GM13977 (cell line): ENCODE measurements at regions not wholly inside any gene's neighbourhood (a gene's known extent, or its start where the extent isn't known, plus 50 kb on each side); places are given as distances from the start of the nearest gene placed in this dataset.

Experiments used
- DNase-seq: peaks from one replicate; pipeline ENCODE4 v3.0.0; 2012; ENCODE audit warnings: low spot score
- in situ Hi-C: fragments of 300-500 bp; cut with MboI; formaldehyde crosslinking; loops from one replicate; pipeline ENCODE4 v1.12.0; 2022; ENCODE audit warnings: low sequenced_read_pairs, low pct_unique_long_range_greater_than_20kb, mixed read lengths, inconsistent platforms; ENCODE audit not compliant: unreplicated experiment
- TF ChIP-seq, protein P1 (sequence below): IDR thresholded peaks from 2 replicates; pipeline ENCODE4 v1.5.1; 2012; ENCODE audit warnings: mild to moderate bottlenecking, control low read depth; ENCODE audit not compliant: insufficient read depth; ENCODE audit errors: extremely low read depth, missing control alignments

DNA sequence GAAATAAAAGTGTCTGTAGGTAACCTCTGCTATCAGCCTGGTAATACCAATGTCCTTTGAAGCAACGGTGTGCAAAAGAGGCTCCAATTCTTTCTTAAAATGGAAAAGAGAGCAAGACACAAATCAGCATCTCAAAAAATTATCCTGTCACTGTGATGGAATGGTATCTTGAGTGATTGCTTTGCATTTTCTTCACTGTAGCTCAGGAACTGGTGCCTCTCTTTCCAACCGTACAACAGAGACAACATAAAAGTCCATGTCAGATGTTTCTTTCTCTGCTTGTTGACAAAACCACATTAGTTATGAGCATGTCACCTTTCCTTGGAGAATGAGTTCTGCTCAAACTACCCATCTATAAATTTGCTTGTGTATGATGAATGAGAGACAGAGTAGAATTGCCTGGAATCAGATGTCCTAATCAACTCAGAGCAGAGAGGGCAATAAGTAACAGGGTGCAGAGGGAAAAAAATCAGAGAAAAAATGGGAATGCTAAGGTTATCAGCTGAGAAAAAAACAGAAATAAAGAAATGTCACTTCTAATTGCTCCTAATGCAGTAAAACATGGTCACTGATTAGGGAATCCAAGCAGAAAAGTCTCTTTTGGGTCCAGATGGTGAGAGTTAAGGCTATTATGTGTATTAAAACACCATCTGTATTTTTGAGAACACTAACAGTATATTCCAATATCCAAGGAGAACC, 465.0 kb upstream of the ATP2B1 start:
- in situ Hi-C loops = no loop called here
- DNase-seq = no peak
- TF ChIP-seq, protein P1, sequence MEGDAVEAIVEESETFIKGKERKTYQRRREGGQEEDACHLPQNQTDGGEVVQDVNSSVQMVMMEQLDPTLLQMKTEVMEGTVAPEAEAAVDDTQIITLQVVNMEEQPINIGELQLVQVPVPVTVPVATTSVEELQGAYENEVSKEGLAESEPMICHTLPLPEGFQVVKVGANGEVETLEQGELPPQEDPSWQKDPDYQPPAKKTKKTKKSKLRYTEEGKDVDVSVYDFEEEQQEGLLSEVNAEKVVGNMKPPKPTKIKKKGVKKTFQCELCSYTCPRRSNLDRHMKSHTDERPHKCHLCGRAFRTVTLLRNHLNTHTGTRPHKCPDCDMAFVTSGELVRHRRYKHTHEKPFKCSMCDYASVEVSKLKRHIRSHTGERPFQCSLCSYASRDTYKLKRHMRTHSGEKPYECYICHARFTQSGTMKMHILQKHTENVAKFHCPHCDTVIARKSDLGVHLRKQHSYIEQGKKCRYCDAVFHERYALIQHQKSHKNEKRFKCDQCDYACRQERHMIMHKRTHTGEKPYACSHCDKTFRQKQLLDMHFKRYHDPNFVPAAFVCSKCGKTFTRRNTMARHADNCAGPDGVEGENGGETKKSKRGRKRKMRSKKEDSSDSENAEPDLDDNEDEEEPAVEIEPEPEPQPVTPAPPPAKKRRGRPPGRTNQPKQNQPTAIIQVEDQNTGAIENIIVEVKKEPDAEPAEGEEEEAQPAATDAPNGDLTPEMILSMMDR = no peak

DNA sequence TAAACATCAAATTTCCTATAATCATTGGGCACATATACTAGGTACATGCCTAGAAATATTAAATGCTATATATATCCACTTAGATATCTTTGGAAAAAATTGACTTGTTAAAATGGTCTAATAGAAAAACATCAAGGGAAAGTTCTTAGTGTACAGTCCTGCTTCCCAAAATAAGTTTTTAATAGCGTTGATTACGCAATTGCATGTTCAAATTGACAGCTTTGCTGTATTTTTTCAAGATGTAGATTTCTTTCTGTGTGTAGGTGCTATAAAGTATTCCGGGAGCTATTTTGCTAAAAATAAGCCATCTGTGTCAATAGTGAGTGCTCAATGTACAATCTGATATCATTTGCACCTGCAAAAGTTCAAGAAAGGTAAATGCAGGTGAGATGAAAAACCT, 463.9 kb upstream of the ATP2B1 start:
- in situ Hi-C loops = no loop called here
- DNase-seq = no peak
- TF ChIP-seq, protein P1 = no peak

DNA sequence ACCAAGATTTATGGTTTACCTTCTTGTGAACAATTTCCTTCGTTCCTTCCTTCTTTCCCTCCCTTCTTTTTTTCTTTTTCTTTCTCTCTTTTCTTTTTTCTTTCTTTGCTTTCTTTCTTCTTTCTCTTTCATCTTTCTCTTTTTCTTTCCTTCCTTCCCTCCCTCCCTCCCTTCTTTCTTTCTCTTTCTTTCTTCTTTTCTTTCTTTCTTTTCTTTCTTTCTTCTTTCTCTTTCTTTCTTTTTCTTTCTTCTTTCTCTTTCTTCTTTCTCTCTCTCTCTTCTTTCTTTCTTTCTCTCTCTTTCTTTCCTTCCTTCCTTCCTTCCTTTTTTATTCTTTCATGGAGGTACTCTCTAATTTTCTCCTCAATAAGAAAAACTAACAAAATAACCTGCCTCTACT, 462.1 kb upstream of the ATP2B1 start:
- in situ Hi-C loops = no loop called here
- no peak for DNase-seq
- TF ChIP-seq, protein P1 = no peak

DNA sequence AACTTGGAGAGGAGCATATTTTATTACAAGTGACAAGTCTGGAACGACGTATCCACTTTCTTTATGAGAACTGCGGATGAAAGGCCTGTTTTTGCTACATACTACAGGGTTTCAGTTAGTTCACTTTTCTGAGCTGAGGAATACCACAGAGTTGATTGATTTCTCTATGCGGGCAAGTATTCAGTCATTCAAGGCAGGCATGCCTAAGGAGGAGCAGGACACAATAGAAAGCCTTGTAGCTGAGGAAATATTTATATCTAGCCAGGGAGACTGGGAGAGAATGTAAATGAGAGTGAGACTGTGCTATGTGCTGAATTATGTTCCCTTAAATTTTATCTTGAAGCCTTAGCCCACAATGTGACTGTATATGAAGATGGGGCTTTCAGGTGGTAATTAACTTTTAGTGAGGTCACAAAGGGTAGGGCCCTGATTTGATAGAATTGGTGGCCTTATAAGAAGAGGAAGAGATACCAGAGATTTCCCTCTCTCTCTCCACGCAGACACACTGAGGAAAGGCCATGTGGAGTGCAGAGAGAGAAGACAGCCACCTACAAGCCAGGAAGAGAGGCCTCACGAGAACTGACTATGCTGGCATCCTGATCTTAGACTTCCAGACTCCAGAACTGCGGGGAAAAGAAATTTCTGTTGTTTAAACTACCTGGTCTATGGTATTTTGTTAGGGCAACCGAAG, 459.0 kb upstream of the ATP2B1 start:
- in situ Hi-C loops = no loop called here
- TF ChIP-seq, protein P1 = no peak
- no peak for DNase-seq

DNA sequence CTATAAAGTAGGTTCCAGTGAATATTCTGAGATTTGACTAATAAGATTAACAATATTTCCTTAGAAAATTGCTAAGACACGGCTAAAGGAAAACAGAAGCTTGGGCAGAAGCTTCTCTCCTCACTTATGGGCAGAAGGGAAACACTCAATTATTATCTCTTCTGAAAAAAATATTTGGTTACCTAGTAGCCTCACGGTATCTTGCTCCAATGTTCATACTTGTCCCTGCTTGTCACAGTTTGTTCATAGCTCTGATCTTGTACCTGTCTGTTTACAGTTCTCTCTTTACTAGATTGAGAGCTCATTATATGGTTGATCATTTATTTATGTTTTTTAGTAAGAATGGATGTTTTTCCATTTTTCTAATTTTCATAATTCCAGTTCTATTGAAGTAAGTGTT, 458.0 kb upstream of the ATP2B1 start:
- TF ChIP-seq, protein P1 = no peak

DNA sequence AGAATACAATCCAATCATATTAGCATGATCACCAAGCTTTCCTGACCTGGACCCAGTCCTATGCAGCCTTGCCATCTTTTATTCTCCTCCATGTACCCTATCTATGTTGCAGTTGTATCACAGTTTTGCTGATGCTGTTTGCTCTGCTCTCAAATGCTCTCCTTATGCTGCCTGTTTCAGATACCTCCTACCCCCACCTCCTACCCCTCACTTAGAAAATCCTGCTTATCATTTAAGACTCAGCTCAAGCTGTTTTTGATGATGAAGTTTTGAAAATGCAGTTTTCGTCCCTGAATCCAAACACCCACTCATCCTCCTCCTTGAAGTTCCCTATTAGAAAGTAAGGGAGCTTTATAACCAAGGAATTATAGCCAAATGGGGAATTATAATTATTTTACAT, 457.4 kb upstream of the ATP2B1 start:
- TF ChIP-seq, protein P1 = no peak
- no peak for DNase-seq
- in situ Hi-C loops = no loop called here

More for the DNA sequence above, 458.0 kb upstream of the ATP2B1 start:
- DNase-seq = no peak
- in situ Hi-C loops = no loop called here

DNA sequence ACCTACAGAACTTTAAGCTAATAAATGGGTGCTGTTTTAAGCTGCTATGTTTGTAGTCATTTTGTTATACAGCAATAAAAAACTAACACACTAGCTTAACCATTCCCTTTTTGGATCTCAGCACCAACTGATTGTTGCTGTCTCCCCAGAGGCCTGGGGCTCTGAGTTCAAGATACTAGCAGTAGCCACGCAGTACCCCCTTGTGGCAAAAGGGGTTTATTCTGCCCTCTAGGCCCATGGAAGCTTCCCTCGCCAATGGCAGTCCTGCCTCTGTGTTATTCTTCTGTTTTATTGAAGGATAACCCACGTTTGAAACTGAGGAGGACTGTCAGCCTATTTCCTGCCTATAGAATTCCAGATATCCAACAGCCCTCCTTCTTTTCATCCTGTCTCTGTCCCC, 455.3 kb upstream of the ATP2B1 start:
- in situ Hi-C loops = no loop called here
- no peak for DNase-seq
- TF ChIP-seq, protein P1 = peak; percentile 29
